Colonic mucosa (tissue), 4 donors: ENCODE measurements at regions not wholly inside any gene's neighbourhood (a gene's known extent, or its start where the extent isn't known, plus 50 kb on each side); places are given as distances from the start of the nearest gene placed in this dataset.

Experiments used
- DNase-seq: peaks from one replicate; pipeline ENCODE4 v3.0.0-alpha.2; 2020
- H3K27ac ChIP-seq: fragments of 200-600 bp; one replicate; pipeline ENCODE4 v1.8.0; 2021
- H3K27me3 ChIP-seq: fragments of 200-600 bp; one replicate; pipeline ENCODE4 v1.8.0; 2021
- H3K36me3 ChIP-seq: fragments of 200-600 bp; one replicate; pipeline ENCODE4 v1.8.0; 2021
- H3K4me1 ChIP-seq: fragments of 200-600 bp; one replicate; pipeline ENCODE4 v1.8.0; 2021; ENCODE audit warnings: mild to moderate bottlenecking
- H3K4me3 ChIP-seq: fragments of 200-600 bp; one replicate; pipeline ENCODE4 v1.8.0; 2021
- H3K9ac ChIP-seq, 2 donors: one replicate each; pipeline ENCODE4 v1.7.0; 2013; ENCODE audit warnings: control low read depth in 2 of 2, low read depth in 2 of 2, low read length in 2 of 2
- H3K9me3 ChIP-seq: fragments of 200-600 bp; one replicate; pipeline ENCODE4 v1.8.0; 2021
- intact Hi-C: fragments of 100-400 bp; cut with DNase I; formaldehyde crosslinking; loops from one replicate; pipeline ENCODE4 v1.14.1; 2022
- TF ChIP-seq, protein P1 (sequence below): fragments of 200-600 bp; IDR thresholded peaks from one replicate; pipeline ENCODE4 v1.8.0; 2022; ENCODE audit warnings: antibody characterized with exemption, mild to moderate bottlenecking
- donor health status: healthy.
- donor health status: DM: no; HTN: no; CAD: no.
- donor health status: DM: no; HTN: no; CAD: no.

GRCh38 chr12:84745127-84745526, 167.5 kb downstream of the SLC6A15 start:
- no peak overlapping the region for H3K27ac ChIP-seq
- intact Hi-C loops, result no loop called here
- no peaks in the 10 kb centered on the region for H3K4me1 ChIP-seq
- no peaks in the 10 kb centered on the region for H3K27me3 ChIP-seq
- no peak overlapping the region for H3K9ac ChIP-seq
- no peaks in the 10 kb centered on the region for H3K9me3 ChIP-seq
- TF ChIP-seq, protein P1, sequence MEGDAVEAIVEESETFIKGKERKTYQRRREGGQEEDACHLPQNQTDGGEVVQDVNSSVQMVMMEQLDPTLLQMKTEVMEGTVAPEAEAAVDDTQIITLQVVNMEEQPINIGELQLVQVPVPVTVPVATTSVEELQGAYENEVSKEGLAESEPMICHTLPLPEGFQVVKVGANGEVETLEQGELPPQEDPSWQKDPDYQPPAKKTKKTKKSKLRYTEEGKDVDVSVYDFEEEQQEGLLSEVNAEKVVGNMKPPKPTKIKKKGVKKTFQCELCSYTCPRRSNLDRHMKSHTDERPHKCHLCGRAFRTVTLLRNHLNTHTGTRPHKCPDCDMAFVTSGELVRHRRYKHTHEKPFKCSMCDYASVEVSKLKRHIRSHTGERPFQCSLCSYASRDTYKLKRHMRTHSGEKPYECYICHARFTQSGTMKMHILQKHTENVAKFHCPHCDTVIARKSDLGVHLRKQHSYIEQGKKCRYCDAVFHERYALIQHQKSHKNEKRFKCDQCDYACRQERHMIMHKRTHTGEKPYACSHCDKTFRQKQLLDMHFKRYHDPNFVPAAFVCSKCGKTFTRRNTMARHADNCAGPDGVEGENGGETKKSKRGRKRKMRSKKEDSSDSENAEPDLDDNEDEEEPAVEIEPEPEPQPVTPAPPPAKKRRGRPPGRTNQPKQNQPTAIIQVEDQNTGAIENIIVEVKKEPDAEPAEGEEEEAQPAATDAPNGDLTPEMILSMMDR, result no peak
- H3K4me3 ChIP-seq, result no peak overlapping the region
- H3K36me3 ChIP-seq, result no peaks in the 10 kb centered on the region
- DNase-seq, result no peak

- Histone ChIP-seq H3K9me3 (no peaks in the 10 kb centered on the region), H3K36me3 (no peaks in the 10 kb centered on the region), H3K4me1 (no peaks in the 10 kb centered on the region), H3K9ac (no peak overlapping the region), H3K27ac (no peak overlapping the region), H3K27me3 (no peaks in the 10 kb centered on the region), H3K4me3 (no peak overlapping the region)
- TF ChIP-seq, protein P1, result no peak
- DNase-seq, result no peak
- intact Hi-C loops, result no loop called here
Observed at GRCh38 chr12:84741692-84742091, 170.9 kb downstream of the SLC6A15 start.

DNA sequence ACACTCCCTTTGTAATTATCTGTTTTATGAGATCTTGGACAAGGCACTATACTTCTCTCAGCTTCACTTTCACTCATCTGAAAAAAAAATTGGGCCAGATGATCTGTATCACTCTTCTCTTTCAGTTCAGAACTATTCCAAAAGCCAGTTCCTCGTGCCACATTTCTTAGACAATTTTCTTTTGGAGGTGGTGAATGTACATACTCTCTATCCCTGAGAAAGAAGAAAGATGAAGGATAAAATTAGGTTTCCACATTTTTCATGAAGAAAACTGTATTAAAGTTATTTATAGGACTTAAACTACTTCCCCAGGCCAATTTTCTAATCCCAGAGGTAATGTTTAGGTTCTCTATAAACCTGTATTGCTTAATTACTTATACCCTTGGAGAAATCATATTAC, 171.6 kb downstream of the SLC6A15 start:
- intact Hi-C loops, result no loop called here

DNA sequence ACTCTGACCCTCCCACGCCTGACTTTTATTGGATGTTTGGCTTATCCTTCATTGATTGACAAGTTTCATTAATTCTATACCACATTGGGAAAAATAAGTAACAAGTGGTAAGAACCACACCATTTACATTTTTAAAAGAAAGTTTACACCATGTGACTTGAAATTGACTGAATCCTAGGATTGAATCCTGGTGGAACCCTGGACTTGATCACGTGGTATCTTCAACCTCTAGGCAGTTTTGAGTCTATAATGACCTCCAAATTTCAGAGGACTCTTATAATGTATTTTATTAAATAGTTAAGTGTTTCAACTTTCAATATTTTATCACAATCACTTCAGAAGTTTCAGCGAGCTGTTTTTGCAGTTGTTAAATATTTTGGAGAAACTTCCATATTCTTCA, 172.0 kb downstream of the SLC6A15 start:
- Histone ChIP-seq H3K9me3 (no peaks in the 10 kb centered on the region), H3K36me3 (no peaks in the 10 kb centered on the region), H3K27me3 (no peaks in the 10 kb centered on the region), H3K9ac (no peak overlapping the region), H3K4me3 (no peak overlapping the region), H3K27ac (no peak overlapping the region), H3K4me1 (no peaks in the 10 kb centered on the region)
- TF ChIP-seq, protein P1, result no peak
- intact Hi-C loops, result no loop called here
- no peak for DNase-seq

More for the DNA sequence above, 171.6 kb downstream of the SLC6A15 start:
- TF ChIP-seq, protein P1, result no peak
- no peak overlapping the region for H3K27ac ChIP-seq
- DNase-seq, result no peak
- no peaks in the 10 kb centered on the region for H3K36me3 ChIP-seq
- H3K4me1 ChIP-seq, result no peaks in the 10 kb centered on the region
- H3K4me3 ChIP-seq, result no peak overlapping the region
- no peaks in the 10 kb centered on the region for H3K9me3 ChIP-seq
- H3K27me3 ChIP-seq, result no peaks in the 10 kb centered on the region
- no peak overlapping the region for H3K9ac ChIP-seq

GRCh38 chr12:84738481-84738972, 174.1 kb downstream of the SLC6A15 start:
- no peaks in the 10 kb centered on the region for H3K4me1 ChIP-seq
- intact Hi-C loops, result no loop called here

More at GRCh38 chr12:84738481-84738972, 174.1 kb downstream of the SLC6A15 start:
- Histone ChIP-seq H3K9ac (no peak overlapping the region), H3K36me3 (no peaks in the 10 kb centered on the region), H3K27me3 (no peaks in the 10 kb centered on the region), H3K4me3 (no peak overlapping the region), H3K27ac (no peak overlapping the region), H3K9me3 (no peaks in the 10 kb centered on the region)
- DNase-seq, result no peak
- TF ChIP-seq, protein P1, result no peak
